A673 (cell line): ENCODE measurements at regions not wholly inside any gene's neighbourhood (a gene's known extent, or its start where the extent isn't known, plus 50 kb on each side); places are given as distances from the start of the nearest gene placed in this dataset.

ENCODE experiments used
- CTCF ChIP-seq: fragments of 300-800, 200-600 bp; sonication (generic); conservative IDR thresholded peaks from 2 replicates; pipeline ENCODE4 v1.5.1; 2017; ENCODE audit warnings: low read depth, mild to moderate bottlenecking, antibody characterized with exemption, low read length, moderate library complexity, mixed read lengths
- EZH2 ChIP-seq: fragments of 200-600 bp; sonication (generic); IDR thresholded peaks from 2 replicates; pipeline ENCODE4 v1.6.1; 2017; ENCODE audit warnings: borderline replicate concordance, low read depth, mild to moderate bottlenecking, mixed read lengths, antibody characterized with exemption, low read length; ENCODE audit not compliant: poor library complexity, severe bottlenecking

- TF ChIP-seq CTCF (no peak), EZH2 (no peak)
These were observed 695.1 kb downstream of the INHBA start for GRCh38 chr7:41007811-41008210.
